ENCODE measurements at regions not wholly inside any gene's neighbourhood (a gene's known extent, or its start where the extent isn't known, plus 50 kb on each side); places are given as distances from the start of the nearest gene placed in this dataset.

- BruUV-seq (replicated peaks), result no TSS peak
- Mint-ChIP-seq H3K27me3 (ENCODE audit: unreplicated experiment) (no peaks in the 10 kb centered on the region), H3K4me1 (ENCODE audit: low read depth, unreplicated experiment) (no peaks in the 10 kb centered on the region), H3K4me3 (ENCODE audit: low read depth, unreplicated experiment) (no peak overlapping the region), H3K9me3 (ENCODE audit: low read depth, unreplicated experiment) (no peaks in the 10 kb centered on the region), H3K36me3 (ENCODE audit: insufficient read depth, unreplicated experiment) (no peaks in the 10 kb centered on the region), H3K27ac (ENCODE audit: unreplicated experiment) (no peak overlapping the region)
- CTCF ChIA-PET, result no interaction called here
- TF ChIP-seq CTCF (IDR thresholded peaks at IDR 0.05; ENCODE audit: unreplicated experiment), result no peak
- no peak for DNase-seq
- intact Hi-C loops (cut with micrococcal nuclease; ENCODE audit: unreplicated experiment), result no loop called here
Measured at GRCh38 chr2:204494681-204495080, 50.6 kb upstream of the PARD3B start.

GRCh38 chr2:204495381-204495780 lies 49.9 kb upstream of the PARD3B start:
- H3K4me1 Mint-ChIP-seq (ENCODE audit: low read depth, unreplicated experiment), result no peaks in the 10 kb centered on the region
- H3K27ac Mint-ChIP-seq (ENCODE audit: unreplicated experiment), result no peak overlapping the region
- no peaks in the 10 kb centered on the region for H3K36me3 Mint-ChIP-seq (ENCODE audit: insufficient read depth, unreplicated experiment)
- intact Hi-C loops (cut with micrococcal nuclease; ENCODE audit: unreplicated experiment), result no loop called here
- TF ChIP-seq CTCF (IDR thresholded peaks at IDR 0.05; ENCODE audit: unreplicated experiment), result no peak
- CTCF ChIA-PET, result no interaction called here
- no peak for DNase-seq
- no peak overlapping the region for H3K4me3 Mint-ChIP-seq (ENCODE audit: low read depth, unreplicated experiment)
- H3K9me3 Mint-ChIP-seq (ENCODE audit: low read depth, unreplicated experiment), result no peaks in the 10 kb centered on the region
- H3K27me3 Mint-ChIP-seq (ENCODE audit: unreplicated experiment), result no peaks in the 10 kb centered on the region
- BruUV-seq (replicated peaks), result no TSS peak
